ENCODE measurements at regions not wholly inside any gene's neighbourhood (a gene's known extent, or its start where the extent isn't known, plus 50 kb on each side); places are given as distances from the start of the nearest gene placed in this dataset.

GRCh38 chr2:122193622-122194021, 438.2 kb downstream of the TSN start (continued):
- TF ChIP-seq ARID3A (IDR thresholded peaks at IDR 0.05; ENCODE audit: borderline replicate concordance, low read depth, low read length) (no peak), ZNF449 (CRISPR knock-in tag; IDR thresholded peaks at IDR 0.05) (0 out of 2 replicates have a peak, but pooled peaks have one; percentile 23), GABPB1 (CRISPR knock-in tag; IDR thresholded peaks at IDR 0.05) (no peak), CTBP1 (IDR thresholded peaks at IDR 0.05; ENCODE audit: borderline replicate concordance) (no peak), SMAD3 (CRISPR knock-in tag; conservative IDR thresholded peaks at IDR 0.05) (no peak; the same call in 1 of the 2 replicates), TBP (optimal IDR thresholded peaks at IDR 0.05; ENCODE audit: low read depth, low read length) (no peak), ELF4 (CRISPR knock-in tag; IDR thresholded peaks at IDR 0.05) (0 out of 2 replicates have a peak, but pooled peaks have one; percentile 60), ZC3H8 (IDR thresholded peaks at IDR 0.05) (no peak), ATF6 (CRISPR knock-in tag; IDR thresholded peaks at IDR 0.05) (no peak), ESRRA (IDR thresholded peaks at IDR 0.05; ENCODE audit: borderline replicate concordance, low read depth) (no peak), ZNF696 (CRISPR knock-in tag; conservative IDR thresholded peaks at IDR 0.05) (no peak), GTF2B (IDR thresholded peaks at IDR 0.05; ENCODE audit: extremely low read depth, insufficient read length) (no peak), NCOA2 (IDR thresholded peaks at IDR 0.05; ENCODE audit: partially characterized antibody in 2 of 2) (no peak), MXD1 (CRISPR knock-in tag; IDR thresholded peaks at IDR 0.05; ENCODE audit: borderline replicate concordance, poor library complexity, severe bottlenecking) (no peak), DMBX1 (CRISPR knock-in tag; IDR thresholded peaks at IDR 0.05; ENCODE audit: borderline replicate concordance) (peak; percentile 53; the same call in 1 of the 2 replicates), HMGN3 (IDR thresholded peaks at IDR 0.05; ENCODE audit: borderline replicate concordance, extremely low read depth, insufficient read length, low read depth, low read length) (no peak), ILF3 (IDR thresholded peaks at IDR 0.05; ENCODE audit: borderline replicate concordance) (no peak), FOXP4 (CRISPR knock-in tag; IDR thresholded peaks at IDR 0.05; ENCODE audit: borderline replicate concordance) (no peak), GABPA (tag; conservative IDR thresholded peaks at IDR 0.05; ENCODE audit: low read depth) (no peak), MECOM (CRISPR knock-in tag; IDR thresholded peaks at IDR 0.05) (no peak), NR3C1 (CRISPR knock-in tag; IDR thresholded peaks at IDR 0.05) (no peak)
